Vagina (tissue), 2 donors: ENCODE measurements at regions not wholly inside any gene's neighbourhood (a gene's known extent, or its start where the extent isn't known, plus 50 kb on each side); places are given as distances from the start of the nearest gene placed in this dataset.

Experiments used
- DNase-seq, 2 donors: peaks; one replicate each; pipeline ENCODE4 v3.0.0-alpha.2; 2017; ENCODE audit errors: extremely low spot score in 2 of 2
- H3K27ac ChIP-seq: fragments of 200-600 bp; sonication (generic); one replicate; pipeline ENCODE4 v1.5.1; 2019
- H3K27me3 ChIP-seq: fragments of 200-600 bp; sonication (generic); one replicate; pipeline ENCODE4 v1.5.1; 2019
- H3K36me3 ChIP-seq, 2 donors: fragments of 200-600 bp; sonication (generic); one replicate each; pipeline ENCODE4 v1.5.1; 2017 to 2019
- H3K4me1 ChIP-seq: fragments of 200-600 bp; sonication (generic); one replicate; pipeline ENCODE4 v1.5.1; 2019
- H3K4me3 ChIP-seq, 2 donors: fragments of 200-600 bp; sonication (generic); 1 replicate in 1 of 2; 2 replicates in 1 of 2; pipeline ENCODE4 v1.5.1; 2016 to 2019
- H3K9me3 ChIP-seq: fragments of 200-600 bp; sonication (generic); one replicate; pipeline ENCODE4 v1.5.1; 2019
- CTCF ChIP-seq, 3 experiments: fragments of 450-650 bp in 2 of 3; fragments of 200-600 bp in 1 of 3; sonication (generic) in 1 of 3; IDR thresholded peaks; one replicate each; pipeline ENCODE4 v1.5.1; 2017 to 2019; ENCODE audit warnings: antibody characterized with exemption in 3 of 3, mild to moderate bottlenecking in 2 of 3, moderate library complexity in 2 of 3
- POLR2A ChIP-seq, 2 donors: fragments of 450-650 bp; IDR thresholded peaks; one replicate each; pipeline ENCODE4 v1.6.1; 2017; ENCODE audit warnings: antibody characterized with exemption in 2 of 2, mild to moderate bottlenecking in 2 of 2, moderate library complexity in 2 of 2
- POLR2AphosphoS5 ChIP-seq, 2 donors: sonication (generic); formaldehyde crosslinking; IDR thresholded peaks; one replicate each; pipeline ENCODE4 v1.9.0; 2017; ENCODE audit warnings: antibody characterized with exemption in 2 of 2, mild to moderate bottlenecking in 2 of 2, low read depth in 1 of 2; ENCODE audit not compliant: insufficient read depth in 1 of 2
- intact Hi-C: fragments of 100-400 bp; cut with DNase I; formaldehyde crosslinking; loops from one replicate; pipeline ENCODE4 v1.15.1; 2023

- Histone ChIP-seq H3K4me1 (no peaks in the 10 kb centered on the region), H3K27ac (no peak overlapping the region), H3K27me3 (no peaks in the 10 kb centered on the region), H3K4me3 (no peak overlapping the region), H3K9me3 (no peaks in the 10 kb centered on the region), H3K36me3 (no peaks in the 10 kb centered on the region)
- no peak for TF ChIP-seq POLR2AphosphoS5 (IDR thresholded peaks at IDR 0.05; ENCODE audit: insufficient read depth in 1 of 2, low read depth in 1 of 2)
- TF ChIP-seq POLR2A (IDR thresholded peaks at IDR 0.05): no peak
- TF ChIP-seq CTCF (IDR thresholded peaks at IDR 0.05): no peak
- no peak for DNase-seq
- intact Hi-C loops: no loop called here
Measured at GRCh38 chr5:125607018-125607417, 816.2 kb upstream of the GRAMD2B start.

GRCh38 chr5:125609011-125609410 is 814.2 kb upstream of the GRAMD2B start:
- Histone ChIP-seq H3K36me3 (no peaks in the 10 kb centered on the region), H3K27ac (no peak overlapping the region), H3K4me1 (no peaks in the 10 kb centered on the region), H3K4me3 (no peak overlapping the region), H3K9me3 (no peaks in the 10 kb centered on the region), H3K27me3 (no peaks in the 10 kb centered on the region)
- no peak for TF ChIP-seq POLR2AphosphoS5 (IDR thresholded peaks at IDR 0.05; ENCODE audit: insufficient read depth in 1 of 2, low read depth in 1 of 2)
- no peak for TF ChIP-seq CTCF (IDR thresholded peaks at IDR 0.05)
- no peak for TF ChIP-seq POLR2A (IDR thresholded peaks at IDR 0.05)
- intact Hi-C loops: no loop called here
- DNase-seq: no peak

GRCh38 chr5:125610892-125611291 is 812.3 kb upstream of the GRAMD2B start:
- H3K36me3 ChIP-seq: no peaks in the 10 kb centered on the region
- H3K27ac ChIP-seq: no peak overlapping the region
- intact Hi-C loops: no loop called here
- H3K27me3 ChIP-seq: no peaks in the 10 kb centered on the region
- H3K9me3 ChIP-seq: no peaks in the 10 kb centered on the region
- no peak for DNase-seq
- H3K4me3 ChIP-seq: no peak overlapping the region
- TF ChIP-seq POLR2AphosphoS5 (IDR thresholded peaks at IDR 0.05; ENCODE audit: insufficient read depth in 1 of 2, low read depth in 1 of 2) (no peak), CTCF (IDR thresholded peaks at IDR 0.05) (no peak), POLR2A (IDR thresholded peaks at IDR 0.05) (no peak)
- no peaks in the 10 kb centered on the region for H3K4me1 ChIP-seq

- no peaks in the 10 kb centered on the region for H3K27me3 ChIP-seq
- intact Hi-C loops: no loop called here
- TF ChIP-seq POLR2A (IDR thresholded peaks at IDR 0.05): no peak
- TF ChIP-seq POLR2AphosphoS5 (IDR thresholded peaks at IDR 0.05; ENCODE audit: insufficient read depth in 1 of 2, low read depth in 1 of 2): no peak
- TF ChIP-seq CTCF (IDR thresholded peaks at IDR 0.05): no peak
- no peak overlapping the region for H3K27ac ChIP-seq
- H3K36me3 ChIP-seq: no peaks in the 10 kb centered on the region
- no peaks in the 10 kb centered on the region for H3K4me1 ChIP-seq
- H3K9me3 ChIP-seq: no peaks in the 10 kb centered on the region
- no peak overlapping the region for H3K4me3 ChIP-seq
- DNase-seq: no peak
Measured at GRCh38 chr5:125611541-125611940, 811.7 kb upstream of the GRAMD2B start.

- no peaks in the 10 kb centered on the region for H3K27me3 ChIP-seq
- H3K36me3 ChIP-seq: no peaks in the 10 kb centered on the region
- DNase-seq: no peak
- H3K4me1 ChIP-seq: no peaks in the 10 kb centered on the region
- intact Hi-C loops: no loop called here
- H3K4me3 ChIP-seq: no peak overlapping the region
- H3K9me3 ChIP-seq: no peaks in the 10 kb centered on the region
- TF ChIP-seq POLR2AphosphoS5 (IDR thresholded peaks at IDR 0.05; ENCODE audit: insufficient read depth in 1 of 2, low read depth in 1 of 2) (no peak), CTCF (IDR thresholded peaks at IDR 0.05) (no peak), POLR2A (IDR thresholded peaks at IDR 0.05) (no peak)
- no peak overlapping the region for H3K27ac ChIP-seq
Measured at GRCh38 chr5:125612181-125612721, 811.0 kb upstream of the GRAMD2B start.
